GM10248 (cell line): ENCODE measurements at regions not wholly inside any gene's neighbourhood (a gene's known extent, or its start where the extent isn't known, plus 50 kb on each side); places are given as distances from the start of the nearest gene placed in this dataset.

ENCODE experiments used
- CTCF ChIA-PET: fragments of 300-600 bp; sonication (Branson Sonifier 250); formaldehyde crosslinking; extraction: SDS; loops from one replicate; lab custom pipeline; 2021; ENCODE audit warnings: antibody characterized with exemption; lab: Yijun Ruan, JAX
- POLR2A ChIA-PET: fragments of 350-650 bp; sonication (Branson Sonifier 250); formaldehyde crosslinking; extraction: SDS; loops from one replicate; lab custom pipeline; 2020; ENCODE audit warnings: antibody characterized with exemption; lab: Yijun Ruan, JAX
- DNase-seq: peaks from one replicate; pipeline ENCODE4 v3.0.0; 2012; ENCODE audit errors: extremely low spot score
- TF ChIP-seq, protein P1 (sequence below): IDR thresholded peaks from 2 replicates; pipeline ENCODE4 v1.5.1; 2012; ENCODE audit warnings: mild to moderate bottlenecking, low read depth; ENCODE audit errors: extremely low read depth, missing control alignments, control extremely low read depth

GRCh38 chr6:22794844-22795243 lies 225.5 kb downstream of the HDGFL1 start:
- TF ChIP-seq, protein P1, sequence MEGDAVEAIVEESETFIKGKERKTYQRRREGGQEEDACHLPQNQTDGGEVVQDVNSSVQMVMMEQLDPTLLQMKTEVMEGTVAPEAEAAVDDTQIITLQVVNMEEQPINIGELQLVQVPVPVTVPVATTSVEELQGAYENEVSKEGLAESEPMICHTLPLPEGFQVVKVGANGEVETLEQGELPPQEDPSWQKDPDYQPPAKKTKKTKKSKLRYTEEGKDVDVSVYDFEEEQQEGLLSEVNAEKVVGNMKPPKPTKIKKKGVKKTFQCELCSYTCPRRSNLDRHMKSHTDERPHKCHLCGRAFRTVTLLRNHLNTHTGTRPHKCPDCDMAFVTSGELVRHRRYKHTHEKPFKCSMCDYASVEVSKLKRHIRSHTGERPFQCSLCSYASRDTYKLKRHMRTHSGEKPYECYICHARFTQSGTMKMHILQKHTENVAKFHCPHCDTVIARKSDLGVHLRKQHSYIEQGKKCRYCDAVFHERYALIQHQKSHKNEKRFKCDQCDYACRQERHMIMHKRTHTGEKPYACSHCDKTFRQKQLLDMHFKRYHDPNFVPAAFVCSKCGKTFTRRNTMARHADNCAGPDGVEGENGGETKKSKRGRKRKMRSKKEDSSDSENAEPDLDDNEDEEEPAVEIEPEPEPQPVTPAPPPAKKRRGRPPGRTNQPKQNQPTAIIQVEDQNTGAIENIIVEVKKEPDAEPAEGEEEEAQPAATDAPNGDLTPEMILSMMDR, result no peak
- POLR2A ChIA-PET, result no interaction called here
- DNase-seq, result no peak
- CTCF ChIA-PET, result interaction anchor here (1.0 kb wide), 1 partner anchor 16 kb away, joined by 3 read pairs; no protein-coding TSS in a partner anchor

- CTCF ChIA-PET, result no interaction called here
- POLR2A ChIA-PET, result no interaction called here
- TF ChIP-seq, protein P1, result no peak
These were observed 231.1 kb downstream of the HDGFL1 start for GRCh38 chr6:22800451-22800850.

DNA sequence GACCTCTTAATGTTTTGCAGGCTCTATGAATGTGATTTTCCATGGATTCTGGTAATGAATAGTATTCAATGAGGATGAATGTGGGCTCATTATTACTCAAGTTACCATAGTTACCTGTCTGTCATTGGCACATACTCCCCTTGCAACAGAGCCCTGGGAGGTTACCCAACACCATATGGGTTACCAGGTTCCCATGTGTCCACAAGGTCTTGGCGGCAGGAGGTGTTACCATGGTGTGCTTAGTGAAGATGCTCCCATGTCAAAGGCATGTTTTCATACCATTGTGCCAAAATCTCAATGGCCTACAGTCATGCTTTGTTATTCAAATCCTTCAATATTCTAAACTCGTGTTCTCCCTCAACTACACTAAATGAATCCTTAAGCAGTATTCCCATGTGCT lies 232.5 kb downstream of the HDGFL1 start:
- DNase-seq, result no peak
- ChIA-PET CTCF (no interaction called here), POLR2A (no interaction called here)
- TF ChIP-seq, protein P1, result no peak

More at GRCh38 chr6:22800451-22800850, 231.1 kb downstream of the HDGFL1 start:
- no peak for DNase-seq

- ChIA-PET POLR2A (no interaction called here), CTCF (no interaction called here)
- TF ChIP-seq, protein P1, result no peak
- DNase-seq, result no peak
These were observed 235.4 kb downstream of the HDGFL1 start for GRCh38 chr6:22804620-22805261.

GRCh38 chr6:22807261-22807660 lies 237.9 kb downstream of the HDGFL1 start:
- no peak for DNase-seq
- TF ChIP-seq, protein P1, result no peak
- ChIA-PET CTCF (no interaction called here), POLR2A (no interaction called here)

- ChIA-PET CTCF (no interaction called here), POLR2A (no interaction called here)
- DNase-seq, result no peak
- TF ChIP-seq, protein P1, result no peak
These were observed 238.5 kb downstream of the HDGFL1 start for GRCh38 chr6:22807818-22808217.
